22Rv1 (cell line): ENCODE measurements at regions not wholly inside any gene's neighbourhood (a gene's known extent, or its start where the extent isn't known, plus 50 kb on each side); places are given as distances from the start of the nearest gene placed in this dataset.

ENCODE experiments used
- CTCF ChIP-seq: fragments of 450-650 bp; IDR thresholded peaks from 2 replicates; pipeline ENCODE4 v1.5.1; 2017; ENCODE audit warnings: mild to moderate bottlenecking
- ZFX ChIP-seq: fragments of 450-650 bp; IDR thresholded peaks from 2 replicates; pipeline ENCODE4 v1.6.1; 2017; ENCODE audit warnings: antibody characterized with exemption, borderline replicate concordance

- no peak for TF ChIP-seq CTCF
- TF ChIP-seq ZFX, result no peak
These were observed 404.0 kb downstream of the TMEM182 start for GRCh38 chr2:103165836-103166235.
